Activated CD8-positive, alpha-beta memory T cell treated with anti-CD3 and anti-CD28 coated beads for 4 hours (primary cell): ENCODE measurements at regions not wholly inside any gene's neighbourhood (a gene's known extent, or its start where the extent isn't known, plus 50 kb on each side); places are given as distances from the start of the nearest gene placed in this dataset.

ENCODE experiments used
- DNase-seq, 2 donors: peaks; one replicate each; pipeline ENCODE4 v3.0.0-alpha.2; 2020; ENCODE audit warnings: low read depth in 2 of 2

DNA sequence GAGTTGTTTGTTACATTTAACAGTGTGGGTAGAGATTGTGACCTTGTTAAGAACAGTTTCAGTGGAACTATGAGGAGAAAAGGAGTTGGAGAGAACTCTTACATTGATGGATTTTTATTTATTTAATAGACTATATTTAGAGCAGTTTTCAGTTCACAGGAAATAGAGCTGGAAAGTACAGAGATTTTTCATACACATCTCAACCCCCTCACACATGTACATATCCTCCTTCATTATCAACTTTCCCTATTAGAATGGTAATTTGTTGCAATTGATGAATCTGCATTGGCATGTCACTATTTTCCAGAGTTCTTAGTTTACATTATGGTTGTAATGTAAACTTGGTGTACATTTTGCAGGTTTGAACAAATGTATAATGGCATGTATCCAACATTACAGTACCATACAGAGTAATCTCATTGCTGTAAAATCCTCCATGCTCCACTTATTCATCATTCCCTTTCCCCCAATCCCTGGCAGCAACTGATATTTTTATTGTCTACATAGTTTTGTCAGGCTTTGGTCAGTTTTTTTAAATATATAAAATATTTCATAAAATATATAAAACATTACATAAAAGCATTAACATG lies 756.6 kb upstream of the DPPA4 start:
- no peak for DNase-seq

GRCh38 chr3:110099711-110100110 lies 762.4 kb upstream of the DPPA4 start:
- no peak for DNase-seq

- no peak for DNase-seq
These were observed 764.0 kb upstream of the DPPA4 start for GRCh38 chr3:110101361-110101760.

- DNase-seq, result no peak
These were observed 769.5 kb upstream of the DPPA4 start for GRCh38 chr3:110106805-110107204.

DNA sequence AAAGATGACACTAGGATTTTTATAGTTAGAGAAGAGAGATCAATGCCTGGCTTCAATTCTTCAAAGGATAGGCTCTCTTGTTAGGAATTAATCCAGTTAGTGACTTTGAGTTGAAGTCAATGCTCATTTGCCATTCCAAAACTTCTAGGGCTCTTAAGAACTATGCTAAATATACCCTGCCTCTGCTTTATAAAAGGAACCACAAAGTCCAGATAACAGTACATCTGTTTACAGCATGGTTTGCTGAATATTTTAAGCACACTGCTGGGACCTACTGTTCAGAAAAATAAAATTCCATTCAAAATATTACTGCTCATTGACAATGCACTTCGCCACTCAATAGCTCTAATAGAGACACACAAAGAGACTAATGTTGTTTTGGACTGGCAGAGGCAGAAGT lies 786.6 kb upstream of the DPPA4 start:
- no peak for DNase-seq

GRCh38 chr3:110126065-110126464 lies 788.7 kb upstream of the DPPA4 start:
- no peak for DNase-seq

GRCh38 chr3:110133971-110134370 lies 796.6 kb upstream of the DPPA4 start:
- DNase-seq, result no peak

DNA sequence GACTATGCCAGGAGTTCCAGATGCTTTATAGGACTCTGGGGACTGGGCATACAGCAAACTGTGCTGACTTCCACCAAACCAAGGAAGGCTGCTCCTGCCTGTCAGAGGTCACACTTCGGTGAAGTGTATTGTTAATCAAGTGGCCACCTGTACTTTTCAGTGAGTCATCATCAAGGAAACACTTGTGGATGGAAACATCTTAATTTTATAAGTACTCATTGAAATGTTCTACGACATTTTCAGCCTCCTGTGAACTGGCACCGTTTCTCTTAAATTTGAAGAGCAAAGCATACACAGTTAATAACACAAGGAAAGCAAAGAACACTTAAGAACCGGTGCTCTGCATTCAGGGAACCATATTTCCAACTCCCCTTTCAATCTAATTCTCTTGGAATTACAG lies 801.7 kb upstream of the DPPA4 start:
- no peak for DNase-seq

DNA sequence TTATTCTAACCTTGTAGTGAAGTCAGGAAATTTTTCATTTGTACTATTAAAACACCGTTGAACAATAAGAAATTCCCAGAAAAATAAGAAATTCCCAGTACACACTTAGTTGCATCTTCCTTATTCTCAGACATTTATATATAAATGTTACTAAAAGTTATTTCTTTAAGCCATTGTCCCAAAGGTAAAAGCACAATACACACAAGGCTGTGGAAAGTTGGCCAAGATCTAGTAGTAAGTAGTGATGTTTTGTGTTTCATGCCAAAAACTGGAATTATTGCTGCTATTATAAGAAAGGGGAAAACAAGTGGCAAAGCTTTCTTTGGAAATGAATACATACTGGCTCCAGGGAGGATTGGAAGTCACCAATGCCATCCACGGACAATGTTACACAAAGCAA lies 802.5 kb upstream of the DPPA4 start:
- DNase-seq, result no peak

- no peak for DNase-seq
These were observed 812.4 kb upstream of the DPPA4 start for GRCh38 chr3:110149763-110150162.

- DNase-seq, result no peak
These were observed 819.9 kb upstream of the DPPA4 start for GRCh38 chr3:110157221-110157620.

GRCh38 chr3:110164632-110165369 lies 827.5 kb upstream of the DPPA4 start:
- no peak for DNase-seq

GRCh38 chr3:110165370-110165743 lies 828.0 kb upstream of the DPPA4 start:
- DNase-seq, result no peak

GRCh38 chr3:110165753-110166152 lies 828.4 kb upstream of the DPPA4 start:
- no peak for DNase-seq

DNA sequence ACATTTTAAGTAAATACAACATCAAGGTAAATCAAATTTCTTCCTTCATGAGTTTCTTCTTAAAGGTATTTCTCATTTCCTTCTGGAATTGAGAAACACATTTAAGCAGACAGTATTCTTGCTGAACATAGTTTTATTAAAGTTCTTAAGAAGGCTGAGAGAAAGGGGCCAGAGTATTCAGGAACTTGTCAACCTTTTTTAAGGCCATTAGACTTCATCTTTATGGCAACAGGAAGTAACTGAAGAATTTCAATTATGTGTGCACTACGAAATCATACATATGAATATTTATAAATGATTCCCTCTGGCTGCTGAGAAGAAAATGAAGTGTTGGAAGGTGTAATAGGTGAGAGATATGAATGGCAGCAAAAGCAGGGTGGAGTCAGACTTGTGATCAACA lies 829.4 kb upstream of the DPPA4 start:
- DNase-seq, result no peak

GRCh38 chr3:110174908-110175307 lies 837.6 kb upstream of the DPPA4 start:
- no peak for DNase-seq

DNA sequence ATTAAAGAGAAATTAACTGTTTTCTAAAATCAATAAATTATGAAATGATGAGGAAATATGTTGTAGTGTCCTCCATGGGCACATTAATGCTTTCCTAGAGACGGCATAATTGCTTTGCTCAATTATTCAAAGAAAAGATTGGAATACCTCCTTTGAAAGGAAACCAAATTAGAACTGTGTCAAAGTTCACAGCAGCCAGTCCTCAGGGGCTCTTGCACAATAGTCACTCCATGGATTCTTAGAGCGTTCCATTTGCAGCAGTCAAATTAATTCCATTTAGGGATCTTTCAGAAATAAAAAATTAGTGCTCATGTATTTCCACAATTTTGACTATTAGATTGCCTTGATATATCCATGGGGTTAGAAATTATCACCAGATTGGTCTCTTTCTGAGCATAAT lies 841.6 kb upstream of the DPPA4 start:
- no peak for DNase-seq

- DNase-seq, result no peak
These were observed 843.4 kb upstream of the DPPA4 start for GRCh38 chr3:110180733-110181132.

DNA sequence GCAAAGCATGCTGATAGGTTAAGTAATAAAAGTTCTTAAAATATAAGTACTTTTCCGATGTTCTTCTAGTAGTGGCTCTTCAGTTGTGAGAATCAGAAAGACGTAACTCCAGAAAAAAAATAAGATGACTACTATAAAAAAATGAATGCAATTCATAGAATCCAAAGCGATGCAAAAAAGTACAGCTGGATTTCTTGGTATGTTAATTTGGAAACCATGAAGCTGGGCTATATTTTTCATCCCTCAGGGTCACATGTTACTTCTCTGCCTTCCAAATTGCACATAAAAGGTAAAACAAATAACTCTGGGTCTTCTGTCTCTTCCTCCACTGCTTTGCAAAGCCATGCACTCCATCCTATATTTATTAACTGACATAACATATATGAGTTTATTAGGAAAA lies 843.9 kb upstream of the DPPA4 start:
- no peak for DNase-seq

DNA sequence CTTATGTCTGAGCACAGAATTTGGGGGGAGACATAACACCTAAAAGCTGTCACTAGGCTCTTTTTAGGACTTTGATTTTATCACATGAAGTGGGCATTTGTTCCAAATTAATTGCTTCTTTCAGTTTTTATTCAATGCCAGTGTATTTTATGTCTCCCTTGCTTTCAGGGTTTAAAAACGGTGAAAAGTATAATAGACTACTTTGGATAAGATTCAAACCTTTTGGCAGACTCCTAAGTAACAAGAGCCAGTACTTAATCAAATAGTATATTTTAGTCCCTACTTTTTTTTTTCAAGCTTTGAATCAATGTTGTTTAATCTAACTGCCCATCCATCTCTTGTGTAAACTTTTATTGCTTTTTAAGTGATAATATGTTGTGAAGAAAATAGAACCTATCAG lies 847.2 kb upstream of the DPPA4 start:
- DNase-seq, result no peak

DNA sequence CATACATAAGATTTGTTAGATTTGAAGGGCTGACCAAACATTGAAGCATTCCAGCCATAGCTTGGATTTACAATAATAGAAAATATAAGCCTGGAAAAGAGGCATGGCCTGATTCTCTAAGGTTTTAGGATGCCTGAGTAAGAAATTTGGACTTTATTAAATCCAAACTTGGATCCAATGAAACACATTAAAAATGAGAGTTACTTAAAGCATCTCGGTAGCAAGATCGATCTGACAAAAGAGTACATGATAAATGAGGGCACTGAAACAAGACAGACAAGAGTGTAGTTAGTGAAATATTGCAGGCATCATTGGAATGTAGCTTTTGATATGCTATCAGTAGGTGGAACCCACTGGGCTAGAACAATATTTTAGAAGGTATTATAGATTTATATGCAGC lies 855.7 kb upstream of the DPPA4 start:
- DNase-seq, result no peak

- DNase-seq, result no peak
These were observed 861.6 kb upstream of the DPPA4 start for GRCh38 chr3:110198717-110199587.

DNA sequence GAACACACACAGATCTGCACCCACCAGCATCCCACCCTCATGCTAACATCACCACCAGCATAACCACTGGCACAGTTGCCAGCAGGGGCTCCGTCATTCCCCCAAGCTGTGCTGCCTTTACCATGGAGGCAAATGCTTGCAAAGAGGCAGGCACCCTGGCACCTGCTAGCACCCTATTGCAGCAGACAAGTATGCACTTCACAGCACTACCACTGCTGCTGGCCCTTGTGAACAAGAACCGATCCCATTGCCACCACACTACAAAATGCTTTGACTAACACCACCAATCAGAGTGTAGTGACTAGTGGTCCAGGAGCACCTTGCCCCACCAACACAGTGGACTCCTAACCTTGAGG lies 862.2 kb upstream of the DPPA4 start:
- DNase-seq, result no peak
